ENCODE measurements at regions not wholly inside any gene's neighbourhood (a gene's known extent, or its start where the extent isn't known, plus 50 kb on each side); places are given as distances from the start of the nearest gene placed in this dataset.

- TF ChIP-seq POU2F2 (IDR thresholded peaks at IDR 0.05; ENCODE audit: low read depth, low read length) = no peak
Observed at GRCh38 chr13:106102786-106103185, 432.7 kb downstream of the EFNB2 start.

DNA sequence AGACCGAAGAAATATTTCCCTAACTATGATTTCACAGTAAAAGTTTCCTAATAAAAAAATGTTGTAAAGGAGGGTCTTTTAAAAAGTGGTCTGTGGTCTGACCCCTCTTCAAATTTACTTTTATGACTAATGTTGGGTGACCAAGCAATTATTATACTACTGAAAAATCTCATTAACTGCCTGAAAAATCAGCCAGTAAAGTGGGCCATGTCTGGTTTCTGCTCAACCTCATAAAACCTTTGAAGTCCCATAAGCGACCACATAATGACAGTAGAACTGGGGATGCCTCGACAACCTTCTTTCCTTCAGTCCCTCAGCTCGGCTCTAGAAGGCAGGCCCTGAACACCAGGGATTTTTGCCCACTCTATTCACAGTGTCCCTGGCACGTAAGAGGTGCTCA is 434.3 kb downstream of the EFNB2 start:
- DNase-seq (ENCODE audit: insufficient read length, low spot score) (no peak), FAIRE-seq (no peak)
- TF ChIP-seq POLR2A (IDR thresholded peaks at IDR 0.05; ENCODE audit: low read depth, low read length) (no peak), PAX5 (IDR thresholded peaks at IDR 0.05; ENCODE audit: insufficient read depth, low read length, severe bottlenecking) (no peak), POU2F2 (IDR thresholded peaks at IDR 0.05; ENCODE audit: low read depth, low read length) (no peak), POLR2AphosphoS5 (IDR thresholded peaks at IDR 0.05; ENCODE audit: low read depth, low read length) (no peak), TAF1 (IDR thresholded peaks at IDR 0.05; ENCODE audit: low read depth, low read length) (no peak)

More at GRCh38 chr13:106102786-106103185, 432.7 kb downstream of the EFNB2 start:
- DNase-seq (ENCODE audit: insufficient read length, low spot score) (no peak), FAIRE-seq (no peak)

GRCh38 chr13:106100171-106100919 is 435.1 kb downstream of the EFNB2 start:
- DNase-seq (ENCODE audit: insufficient read length, low spot score) (no peak), FAIRE-seq (no peak)
- no peak for TF ChIP-seq TAF1 (IDR thresholded peaks at IDR 0.05; ENCODE audit: low read depth, low read length)
- TF ChIP-seq POLR2AphosphoS5 (IDR thresholded peaks at IDR 0.05; ENCODE audit: low read depth, low read length) = no peak
- TF ChIP-seq POLR2A (IDR thresholded peaks at IDR 0.05; ENCODE audit: low read depth, low read length) = no peak
- TF ChIP-seq SPI1 (IDR thresholded peaks at IDR 0.05; ENCODE audit: low read depth, low read length) = no peak
- TF ChIP-seq POU2F2 (IDR thresholded peaks at IDR 0.05; ENCODE audit: low read depth, low read length) = no peak
- no peak for TF ChIP-seq PAX5 (IDR thresholded peaks at IDR 0.05; ENCODE audit: insufficient read depth, low read length, severe bottlenecking)

DNA sequence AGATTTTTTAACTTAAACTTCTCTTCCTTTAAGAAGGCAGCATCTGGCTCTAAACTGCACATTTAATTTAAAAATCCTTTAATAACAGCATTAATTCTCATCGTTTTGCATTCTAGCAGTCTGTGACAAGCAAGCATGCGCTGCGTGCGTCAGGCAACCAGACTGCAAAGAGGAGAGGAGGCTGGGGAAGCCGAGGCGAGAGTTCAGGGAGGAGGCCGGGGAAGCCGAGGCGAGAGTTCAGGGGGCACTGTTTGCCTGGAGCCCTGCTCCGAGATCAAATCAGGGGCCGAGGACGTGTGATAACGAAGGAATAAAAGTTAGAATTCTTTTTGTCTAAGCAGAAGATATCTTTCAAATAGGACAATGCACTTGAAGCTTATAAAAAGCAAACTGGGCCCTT is 435.7 kb downstream of the EFNB2 start:
- TF ChIP-seq POU2F2 (IDR thresholded peaks at IDR 0.05; ENCODE audit: low read depth, low read length) (no peak), TAF1 (IDR thresholded peaks at IDR 0.05; ENCODE audit: low read depth, low read length) (no peak)
- FAIRE-seq (no peak), DNase-seq (ENCODE audit: insufficient read length, low spot score) (no peak)

- no peak for FAIRE-seq
Observed at GRCh38 chr13:106098778-106099177, 436.7 kb downstream of the EFNB2 start.

DNA sequence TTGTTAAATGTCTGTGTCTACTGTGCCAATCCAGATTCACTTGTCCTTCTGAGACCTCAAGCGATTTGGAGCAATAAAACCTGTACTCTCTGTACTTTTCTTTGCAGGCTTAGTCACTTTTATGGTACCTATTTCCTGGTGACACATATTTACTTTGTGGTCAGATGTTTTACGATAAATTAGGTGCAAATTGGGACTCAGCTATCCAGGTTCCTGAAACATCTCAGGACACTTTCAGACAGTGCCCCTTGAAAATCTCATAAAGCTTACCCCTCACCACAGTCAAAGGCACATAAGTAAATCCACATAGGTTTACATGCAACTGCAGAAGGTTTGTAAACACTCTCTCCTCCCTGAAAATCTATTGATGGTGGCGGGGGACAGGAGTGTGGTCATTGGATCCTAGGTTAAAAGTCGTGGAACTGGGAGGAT is 438.8 kb downstream of the EFNB2 start:
- DNase-seq (ENCODE audit: insufficient read length, low spot score) (no peak), FAIRE-seq (no peak)
- TF ChIP-seq TAF1 (IDR thresholded peaks at IDR 0.05; ENCODE audit: low read depth, low read length) (no peak), POLR2AphosphoS5 (IDR thresholded peaks at IDR 0.05; ENCODE audit: low read depth, low read length) (no peak), POU2F2 (IDR thresholded peaks at IDR 0.05; ENCODE audit: low read depth, low read length) (no peak), POLR2A (IDR thresholded peaks at IDR 0.05; ENCODE audit: low read depth, low read length) (no peak)

More at GRCh38 chr13:106098778-106099177, 436.7 kb downstream of the EFNB2 start:
- TF ChIP-seq TAF1 (IDR thresholded peaks at IDR 0.05; ENCODE audit: low read depth, low read length) (no peak), PAX5 (IDR thresholded peaks at IDR 0.05; ENCODE audit: insufficient read depth, low read length, severe bottlenecking) (no peak), POU2F2 (IDR thresholded peaks at IDR 0.05; ENCODE audit: low read depth, low read length) (no peak), SPI1 (IDR thresholded peaks at IDR 0.05; ENCODE audit: low read depth, low read length) (no peak), POLR2A (IDR thresholded peaks at IDR 0.05; ENCODE audit: low read depth, low read length) (no peak), POLR2AphosphoS5 (IDR thresholded peaks at IDR 0.05; ENCODE audit: low read depth, low read length) (no peak)
- no peak for DNase-seq (ENCODE audit: insufficient read length, low spot score)

DNA sequence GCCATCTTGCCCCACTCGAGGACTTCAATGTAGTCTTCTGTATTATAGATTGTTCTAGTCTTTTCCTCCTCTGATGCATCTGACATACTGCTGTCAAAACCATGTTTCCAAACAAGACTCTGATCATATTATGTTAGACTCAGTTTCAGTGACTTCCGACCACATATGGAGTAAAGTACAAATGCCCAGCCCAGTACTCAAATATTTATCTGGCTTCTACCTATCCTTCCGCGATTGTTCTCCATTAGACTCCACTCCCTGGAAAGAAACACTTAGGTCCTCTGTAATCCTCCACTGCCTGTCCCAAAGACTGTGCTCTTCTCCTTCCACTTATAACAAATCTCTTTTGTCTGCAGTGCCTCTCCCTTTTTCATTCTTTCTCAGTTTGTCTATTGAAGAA is 439.5 kb downstream of the EFNB2 start:
- TF ChIP-seq POLR2AphosphoS5 (IDR thresholded peaks at IDR 0.05; ENCODE audit: low read depth, low read length) = no peak
- TF ChIP-seq POLR2A (IDR thresholded peaks at IDR 0.05; ENCODE audit: low read depth, low read length) = no peak
- no peak for TF ChIP-seq POU2F2 (IDR thresholded peaks at IDR 0.05; ENCODE audit: low read depth, low read length)
- TF ChIP-seq TAF1 (IDR thresholded peaks at IDR 0.05; ENCODE audit: low read depth, low read length) = no peak
- TF ChIP-seq SPI1 (IDR thresholded peaks at IDR 0.05; ENCODE audit: low read depth, low read length) = no peak
- TF ChIP-seq PAX5 (IDR thresholded peaks at IDR 0.05; ENCODE audit: insufficient read depth, low read length, severe bottlenecking) = no peak
- DNase-seq (ENCODE audit: insufficient read length, low spot score) = no peak
- FAIRE-seq = no peak

DNA sequence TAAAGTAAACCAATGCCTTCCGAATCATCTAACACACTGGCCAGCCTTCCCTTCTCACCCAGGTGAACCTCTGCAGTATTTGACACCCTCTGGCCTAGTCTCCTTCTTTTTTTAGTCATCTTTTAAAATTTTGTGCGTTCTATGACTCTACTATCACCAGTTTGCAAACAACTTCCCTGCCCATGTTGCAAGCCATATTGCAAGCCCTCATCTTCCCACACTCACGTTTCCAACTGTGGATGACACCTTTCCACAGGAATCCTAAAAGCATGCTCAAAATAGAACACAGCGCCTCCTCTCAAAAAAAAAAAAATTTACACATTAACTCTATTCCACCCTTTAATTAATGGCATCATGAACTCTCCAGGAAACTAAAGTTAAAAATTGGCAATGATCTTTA is 440.1 kb downstream of the EFNB2 start:
- no peak for FAIRE-seq
- TF ChIP-seq SPI1 (IDR thresholded peaks at IDR 0.05; ENCODE audit: low read depth, low read length) = no peak
- TF ChIP-seq POLR2AphosphoS5 (IDR thresholded peaks at IDR 0.05; ENCODE audit: low read depth, low read length) = no peak
- TF ChIP-seq POLR2A (IDR thresholded peaks at IDR 0.05; ENCODE audit: low read depth, low read length) = no peak
- TF ChIP-seq POU2F2 (IDR thresholded peaks at IDR 0.05; ENCODE audit: low read depth, low read length) = no peak

DNA sequence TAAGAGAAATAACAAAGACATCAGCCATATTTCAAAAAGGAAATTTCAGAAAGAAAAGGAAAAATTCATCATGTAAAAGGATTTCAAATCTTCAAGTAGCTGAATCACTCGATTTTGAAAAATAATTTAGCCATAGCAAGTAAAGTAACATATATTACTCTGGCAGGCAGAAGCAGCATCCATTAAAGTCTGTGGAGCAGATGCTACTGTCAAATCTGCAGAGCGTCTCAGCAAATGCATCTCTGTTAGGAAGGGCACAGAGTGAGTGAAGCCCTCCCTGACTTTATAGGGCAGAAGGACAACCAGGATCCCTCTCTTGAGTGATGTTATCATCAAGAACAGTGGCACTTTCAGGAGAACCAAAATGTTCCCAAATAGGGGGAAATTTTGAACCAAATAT is 445.5 kb downstream of the EFNB2 start:
- no peak for FAIRE-seq
- TF ChIP-seq SPI1 (IDR thresholded peaks at IDR 0.05; ENCODE audit: low read depth, low read length) (no peak), PAX5 (IDR thresholded peaks at IDR 0.05; ENCODE audit: insufficient read depth, low read length, severe bottlenecking) (no peak), POLR2A (IDR thresholded peaks at IDR 0.05; ENCODE audit: low read depth, low read length) (no peak), POLR2AphosphoS5 (IDR thresholded peaks at IDR 0.05; ENCODE audit: low read depth, low read length) (no peak), TAF1 (IDR thresholded peaks at IDR 0.05; ENCODE audit: low read depth, low read length) (no peak), POU2F2 (IDR thresholded peaks at IDR 0.05; ENCODE audit: low read depth, low read length) (no peak)
- DNase-seq (ENCODE audit: insufficient read length, low spot score) = no peak

More for the DNA sequence above, 440.1 kb downstream of the EFNB2 start:
- DNase-seq (ENCODE audit: insufficient read length, low spot score) = no peak

GRCh38 chr13:106089261-106089980 is 446.0 kb downstream of the EFNB2 start:
- no peak for TF ChIP-seq SPI1 (IDR thresholded peaks at IDR 0.05; ENCODE audit: low read depth, low read length)
- TF ChIP-seq POU2F2 (IDR thresholded peaks at IDR 0.05; ENCODE audit: low read depth, low read length) = no peak
- no peak for TF ChIP-seq POLR2A (IDR thresholded peaks at IDR 0.05; ENCODE audit: low read depth, low read length)
- no peak for TF ChIP-seq TAF1 (IDR thresholded peaks at IDR 0.05; ENCODE audit: low read depth, low read length)
- no peak for TF ChIP-seq POLR2AphosphoS5 (IDR thresholded peaks at IDR 0.05; ENCODE audit: low read depth, low read length)
- no peak for TF ChIP-seq PAX5 (IDR thresholded peaks at IDR 0.05; ENCODE audit: insufficient read depth, low read length, severe bottlenecking)
- no peak for DNase-seq (ENCODE audit: insufficient read length, low spot score)
- FAIRE-seq = no peak

All from GM12891 (cell line).